Ovary (tissue), 7 donors: ENCODE measurements at regions not wholly inside any gene's neighbourhood (a gene's known extent, or its start where the extent isn't known, plus 50 kb on each side); places are given as distances from the start of the nearest gene placed in this dataset.

Experiments
- DNase-seq, 5 donors: peaks; one replicate each; pipeline ENCODE4 v3.0.0-alpha.2; 2019 to 2020
- H3K27ac ChIP-seq, 2 donors: fragments of 200-600 bp; one replicate each; pipeline versions ENCODE4 v1.5.1 to v1.8.0; 2019 to 2022
- H3K27me3 ChIP-seq: fragments of 200-600 bp; one replicate; pipeline ENCODE4 v1.8.0; 2022
- H3K36me3 ChIP-seq: fragments of 200-600 bp; sonication (generic); one replicate; pipeline ENCODE4 v1.5.1; 2019
- H3K4me1 ChIP-seq: one replicate; pipeline ENCODE4 v1.8.1; 2013; ENCODE audit warnings: mild to moderate bottlenecking, moderate library complexity; ENCODE audit not compliant: insufficient read depth
- H3K4me3 ChIP-seq: fragments of 200-600 bp; sonication (generic); one replicate; pipeline ENCODE4 v1.5.1; 2017
- H3K9me3 ChIP-seq, 2 donors: fragments of 200-600 bp in 1 of 2; sonication (generic) in 1 of 2; one replicate each; pipeline versions ENCODE4 v1.5.1 to v1.8.1; 2013 to 2019; ENCODE audit warnings: mild to moderate bottlenecking in 1 of 2, moderate library complexity in 1 of 2
- CTCF ChIP-seq, 3 donors: fragments of 450-650 bp in 2 of 3; fragments of 200-600 bp in 1 of 3; IDR thresholded peaks; one replicate each; pipeline versions ENCODE4 v1.5.1 to v1.8.0; 2016 to 2022; ENCODE audit warnings: antibody characterized with exemption in 3 of 3, mild to moderate bottlenecking in 1 of 3
- EP300 ChIP-seq: sonication (generic); formaldehyde crosslinking; IDR thresholded peaks from one replicate; pipeline ENCODE4 v1.6.1; 2017; ENCODE audit warnings: antibody characterized with exemption
- POLR2A ChIP-seq: fragments of 450-650 bp; IDR thresholded peaks from one replicate; pipeline ENCODE4 v1.6.1; 2017; ENCODE audit warnings: antibody characterized with exemption, mild to moderate bottlenecking, moderate library complexity
- WGBS, 3 donors: extraction: QIAGEN DNeasy Blood & Tissue Kit in 1 of 3; methylation state at CpG; one replicate each; pipeline versions ENCODE4 v1.1.5 to v1.1.7; 2013 to 2017; 5-methylcytosine and 5-hydroxymethylcytosine counted together
- intact Hi-C, 4 donors: fragments of 100-400 bp; cut with DNase I; formaldehyde crosslinking; loops; one replicate each; pipeline versions ENCODE4 v1.11.0 to v1.15.1; 2022 to 2023
- donor health status: DM: no; HTN: no; CAD: no; lungs with moderate emphysema.
- donor health status: DM: no; HTN: no; CAD: no.
- donor health status: Bipolar disorder and iron deficiency.
- donor health status: DM: no; HTN: no; CAD: no.
- donor health status: DM: yes; HTN: yes; CAD: no.

- intact Hi-C loops, result no loop called here
- TF ChIP-seq EP300 (no peak), CTCF (IDR thresholded peaks at IDR 0.05) (no peak), POLR2A (no peak)
- 78 to 81% (median 80%) methylated on average over 6 of the region's 6 CpGs for WGBS, 3 donors
- H3K27ac ChIP-seq, result peak overlapping the region; percentile 76 to 89
- no peaks in the 10 kb centered on the region for H3K9me3 ChIP-seq
- H3K4me3 ChIP-seq, result no peak overlapping the region
- DNase-seq, result no peak
- H3K4me1 ChIP-seq, result peaks cover 6% of the 10 kb centered on the region
- H3K36me3 ChIP-seq, result no peaks in the 10 kb centered on the region
- H3K27me3 ChIP-seq, result no peaks in the 10 kb centered on the region
These were observed 90.5 kb upstream of the ANKRD10 start for GRCh38 chr13:111005364-111005763.

DNA sequence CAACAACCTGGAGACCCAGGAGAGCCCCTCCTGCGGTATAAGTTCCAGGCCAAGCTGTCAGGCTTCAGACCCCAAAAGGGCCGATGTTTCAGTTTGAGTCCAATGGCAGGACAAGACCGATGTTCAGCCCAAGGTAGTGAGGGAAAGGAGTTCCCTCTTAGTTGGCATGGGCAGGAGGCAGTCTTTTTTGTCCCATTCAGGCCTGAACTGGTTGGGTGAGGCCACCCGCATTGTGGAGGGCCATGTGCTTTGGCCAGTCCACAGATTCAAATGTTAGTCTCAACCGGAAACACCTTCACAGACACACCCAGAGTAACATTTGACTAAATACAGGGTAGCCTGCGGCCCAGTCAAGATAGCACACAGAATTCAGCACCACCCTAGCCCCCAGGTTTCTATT, 89.6 kb upstream of the ANKRD10 start:
- H3K27ac ChIP-seq, result no peak overlapping the region
- WGBS, 3 donors, result 81 to 90% (median 89%) methylated on average over 6 of the region's 6 CpGs
- TF ChIP-seq POLR2A (no peak), CTCF (IDR thresholded peaks at IDR 0.05) (no peak), EP300 (no peak)

GRCh38 chr13:111001636-111002035, 86.8 kb upstream of the ANKRD10 start:
- TF ChIP-seq CTCF (IDR thresholded peaks at IDR 0.05), result no peak
- no peak for TF ChIP-seq POLR2A
- TF ChIP-seq EP300, result no peak
- Histone ChIP-seq H3K4me3 (no peak overlapping the region), H3K27me3 (no peaks in the 10 kb centered on the region), H3K4me1 (peaks cover 5% of the 10 kb centered on the region), H3K27ac (no peak overlapping the region), H3K9me3 (no peaks in the 10 kb centered on the region), H3K36me3 (no peaks in the 10 kb centered on the region)
- intact Hi-C loops, result no loop called here
- WGBS, 3 donors, result 90 to 94% (median 92%) methylated on average over 2 of the region's 2 CpGs
- no peak for DNase-seq

More for the DNA sequence above, 89.6 kb upstream of the ANKRD10 start:
- Histone ChIP-seq H3K9me3 (no peaks in the 10 kb centered on the region), H3K4me3 (no peak overlapping the region), H3K36me3 (no peaks in the 10 kb centered on the region), H3K4me1 (peaks cover 6% of the 10 kb centered on the region), H3K27me3 (no peaks in the 10 kb centered on the region)
- intact Hi-C loops, result no loop called here
- DNase-seq, result no peak

DNA sequence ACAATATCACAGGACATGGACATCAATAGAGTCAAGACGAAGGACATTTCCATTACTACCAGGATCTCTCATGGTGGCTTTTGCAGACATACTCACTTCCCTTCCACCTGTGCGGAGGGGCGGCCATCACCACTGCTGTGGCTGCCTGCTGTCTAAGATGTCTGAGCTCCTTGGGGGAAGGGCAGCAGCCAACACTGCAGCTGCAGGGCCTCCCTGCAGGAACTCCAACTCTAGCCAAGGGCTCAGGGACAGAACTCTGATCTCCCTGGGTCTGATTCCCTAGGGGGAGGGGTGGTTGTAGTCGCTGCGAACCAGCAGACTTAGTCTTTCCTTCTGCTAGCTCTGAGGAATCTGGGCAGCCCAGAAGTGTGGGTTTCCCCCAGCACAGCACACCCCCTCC, 78.9 kb upstream of the ANKRD10 start:
- H3K27me3 ChIP-seq, result no peaks in the 10 kb centered on the region
- H3K27ac ChIP-seq, result no peak overlapping the region
- H3K4me3 ChIP-seq, result no peak overlapping the region
- 47 to 79% (median 79%) methylated on average over 5 of the region's 5 CpGs for WGBS, 3 donors
- TF ChIP-seq EP300, result no peak
- no peak for TF ChIP-seq POLR2A
- no peak for TF ChIP-seq CTCF (IDR thresholded peaks at IDR 0.05)
- no peaks in the 10 kb centered on the region for H3K36me3 ChIP-seq
- DNase-seq, result no peak
- no peaks in the 10 kb centered on the region for H3K4me1 ChIP-seq
- intact Hi-C loops, result no loop called here
- no peaks in the 10 kb centered on the region for H3K9me3 ChIP-seq
